Activated CD8-positive, alpha-beta T cell treated with anti-CD3 and anti-CD28 coated beads for 36 hours (primary cell): ENCODE measurements at regions not wholly inside any gene's neighbourhood (a gene's known extent, or its start where the extent isn't known, plus 50 kb on each side); places are given as distances from the start of the nearest gene placed in this dataset.

Source experiments
- ATAC-seq: fragments of 200-7000 bp; cut with Tn5 transposase; one replicate; pipeline ENCODE4 v1.10.0; 2021; ENCODE audit warnings: mild to moderate bottlenecking, moderate library complexity
- CTCF ChIA-PET: fragments of 350-600 bp; sonication (Branson Sonifier 250); formaldehyde crosslinking; loops from one replicate; lab custom pipeline; 2021; ENCODE audit warnings: antibody characterized with exemption; lab: Charles Lee
- POLR2A ChIA-PET: fragments of 350-600 bp; sonication (Branson Sonifier 250); formaldehyde crosslinking; loops from one replicate; lab custom pipeline; 2021; ENCODE audit warnings: antibody characterized with exemption; lab: Charles Lee
- DNase-seq: peaks from one replicate; pipeline ENCODE4 v3.0.0-alpha.2; 2020
- H3K27ac Mint-ChIP-seq: one replicate; pipeline ENCODE4 v1.8.0; 2021; ENCODE audit warnings: mild to moderate bottlenecking, mixed read lengths
- H3K27me3 Mint-ChIP-seq: one replicate; pipeline ENCODE4 v1.8.0; 2021; ENCODE audit warnings: mixed read lengths
- H3K36me3 Mint-ChIP-seq: one replicate; pipeline ENCODE4 v1.8.0; 2021; ENCODE audit warnings: low read depth, mixed read lengths
- H3K4me1 Mint-ChIP-seq: one replicate; pipeline ENCODE4 v1.8.0; 2021; ENCODE audit warnings: low read depth, mixed read lengths
- H3K4me3 Mint-ChIP-seq: one replicate; pipeline ENCODE4 v1.8.0; 2021; ENCODE audit warnings: mild to moderate bottlenecking, moderate library complexity, mixed read lengths
- H3K9me3 Mint-ChIP-seq: one replicate; pipeline ENCODE4 v1.8.0; 2021; ENCODE audit warnings: mixed read lengths
- CTCF ChIP-seq: fragments of 200-600 bp; IDR thresholded peaks from one replicate; pipeline ENCODE4 v1.8.0; 2022; ENCODE audit warnings: antibody characterized with exemption, mild to moderate bottlenecking
- intact Hi-C: fragments of 100-400 bp; cut with micrococcal nuclease; formaldehyde crosslinking; loops from one replicate; pipeline ENCODE4 v1.10.0; 2022

DNA sequence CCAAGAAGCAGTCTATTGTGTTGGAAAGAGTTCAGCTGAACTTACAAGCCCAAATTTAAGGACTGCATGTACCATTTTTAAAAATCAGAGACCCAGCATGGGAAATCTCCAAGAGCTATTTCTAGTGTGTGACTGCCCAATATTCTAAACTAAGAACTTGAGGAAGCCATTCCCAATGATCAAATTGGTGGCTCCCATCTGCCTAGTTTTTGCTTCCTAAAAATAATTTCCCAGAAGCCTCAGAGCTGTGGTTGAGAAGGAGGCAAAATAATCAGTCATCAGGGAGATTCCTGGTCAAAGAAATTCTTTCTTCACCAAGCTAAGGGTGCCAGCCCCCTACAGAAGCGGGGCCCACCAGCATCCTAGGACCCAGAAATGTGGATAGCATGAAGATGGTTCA is 176.1 kb upstream of the CDH5 start:
- CTCF ChIA-PET: no interaction called here
- intact Hi-C loops: no loop called here

GRCh38 chr16:66189951-66190350 is 176.5 kb upstream of the CDH5 start:
- POLR2A ChIA-PET: no interaction called here
- peaks cover 6% of the 10 kb centered on the region for H3K27me3 Mint-ChIP-seq
- TF ChIP-seq CTCF: no peak
- H3K9me3 Mint-ChIP-seq: no peaks in the 10 kb centered on the region
- DNase-seq: no peak
- no peak overlapping the region for H3K4me3 Mint-ChIP-seq
- ATAC-seq: no peak
- H3K36me3 Mint-ChIP-seq: no peaks in the 10 kb centered on the region
- intact Hi-C loops: no loop called here
- CTCF ChIA-PET: no interaction called here
- no peaks in the 10 kb centered on the region for H3K4me1 Mint-ChIP-seq
- H3K27ac Mint-ChIP-seq: no peak overlapping the region

More for the DNA sequence above, 176.1 kb upstream of the CDH5 start:
- POLR2A ChIA-PET: no interaction called here
- Mint-ChIP-seq H3K27ac (no peak overlapping the region), H3K9me3 (no peaks in the 10 kb centered on the region), H3K36me3 (no peaks in the 10 kb centered on the region), H3K27me3 (peaks cover 5% of the 10 kb centered on the region), H3K4me3 (no peak overlapping the region), H3K4me1 (no peaks in the 10 kb centered on the region)
- no peak for TF ChIP-seq CTCF
- ATAC-seq (no peak), DNase-seq (no peak)

- no peak for TF ChIP-seq CTCF
- Mint-ChIP-seq H3K27me3 (peaks cover 8% of the 10 kb centered on the region), H3K27ac (no peak overlapping the region), H3K4me3 (no peak overlapping the region), H3K9me3 (no peaks in the 10 kb centered on the region), H3K4me1 (no peaks in the 10 kb centered on the region), H3K36me3 (no peaks in the 10 kb centered on the region)
- ChIA-PET POLR2A (no interaction called here), CTCF (no interaction called here)
- DNase-seq (no peak), ATAC-seq (no peak)
- intact Hi-C loops: no loop called here
These were observed 177.4 kb upstream of the CDH5 start for GRCh38 chr16:66188917-66189725.

- POLR2A ChIA-PET: no interaction called here
- ATAC-seq (no peak), DNase-seq (no peak)
- H3K27ac Mint-ChIP-seq: no peak overlapping the region
- CTCF ChIA-PET: no interaction called here
- H3K4me3 Mint-ChIP-seq: no peak overlapping the region
- intact Hi-C loops: no loop called here
- no peaks in the 10 kb centered on the region for H3K9me3 Mint-ChIP-seq
- no peak for TF ChIP-seq CTCF
- peaks cover 10% of the 10 kb centered on the region for H3K27me3 Mint-ChIP-seq
- no peaks in the 10 kb centered on the region for H3K36me3 Mint-ChIP-seq
- no peaks in the 10 kb centered on the region for H3K4me1 Mint-ChIP-seq
These were observed 180.2 kb upstream of the CDH5 start for GRCh38 chr16:66186251-66186785.

- no peak for ATAC-seq
- H3K4me3 Mint-ChIP-seq: no peak overlapping the region
- intact Hi-C loops: no loop called here
- ChIA-PET POLR2A (no interaction called here), CTCF (no interaction called here)
- H3K36me3 Mint-ChIP-seq: no peaks in the 10 kb centered on the region
- no peak overlapping the region for H3K27ac Mint-ChIP-seq
- no peak for TF ChIP-seq CTCF
- peaks cover 11% of the 10 kb centered on the region for H3K27me3 Mint-ChIP-seq
- DNase-seq: no peak
- no peaks in the 10 kb centered on the region for H3K4me1 Mint-ChIP-seq
- peaks cover 6% of the 10 kb centered on the region for H3K9me3 Mint-ChIP-seq
These were observed 183.9 kb upstream of the CDH5 start for GRCh38 chr16:66182592-66182991.
